ENCODE measurements at regions not wholly inside any gene's neighbourhood (a gene's known extent, or its start where the extent isn't known, plus 50 kb on each side); places are given as distances from the start of the nearest gene placed in this dataset.

DNA sequence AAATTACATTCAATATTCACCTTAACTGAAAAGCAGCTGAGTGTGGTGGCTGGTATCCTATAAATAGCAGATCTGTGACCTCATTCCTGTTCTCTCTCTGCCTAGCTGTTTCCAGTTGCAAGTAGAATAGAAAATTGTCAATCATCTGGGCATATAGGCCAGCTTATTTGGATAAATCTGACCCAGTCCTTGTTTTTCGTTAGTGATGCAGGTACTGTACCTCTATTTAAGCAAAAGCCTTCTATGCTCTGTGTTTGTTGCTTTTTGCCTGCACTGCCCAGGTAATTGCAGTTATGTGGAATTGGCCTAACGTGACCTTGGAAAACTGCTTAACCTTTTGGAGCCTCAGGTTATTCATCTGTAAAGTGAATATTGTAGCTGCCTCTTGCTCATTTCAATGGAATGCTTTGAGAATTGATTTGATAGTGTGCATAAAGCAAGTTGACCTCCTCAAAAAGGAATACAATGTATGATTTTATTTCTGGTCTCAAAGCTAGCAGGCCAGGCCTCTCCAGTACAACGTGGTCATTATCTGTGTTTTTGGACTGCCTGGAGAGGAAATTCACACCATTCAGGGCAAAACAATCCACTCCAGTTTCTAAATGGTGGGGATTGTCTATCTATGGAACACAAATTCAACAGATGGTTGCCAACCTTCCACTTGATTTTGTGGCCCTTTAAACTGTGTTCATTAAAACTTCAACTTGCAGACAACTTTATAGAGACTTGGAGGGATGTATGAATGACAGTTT lies 508.7 kb upstream of the CITED2 start:
- POLR2A ChIA-PET (ENCODE audit: low non-redundant PET), result interaction anchor here (0.7 kb wide), 1 partner anchor 594 kb away, joined by 4 read pairs; no protein-coding TSS in a partner anchor
- H3K27ac ChIP-seq (ENCODE audit: low read depth, low read length, poor library complexity, severe bottlenecking), result peak overlapping the region; percentile 79

GRCh38 chr6:139882234-139882633 lies 507.8 kb upstream of the CITED2 start:
- ChIA-PET POLR2A (ENCODE audit: low non-redundant PET) (no interaction called here), CTCF (no interaction called here)
- no peaks in the 10 kb centered on the region for H3K27me3 ChIP-seq (replicated peaks; ENCODE audit: insufficient read depth, low read depth, low read length, poor library complexity)
- peak; percentile 62 for DNase-seq (ENCODE audit: low spot score)
- H3K27ac ChIP-seq (ENCODE audit: low read depth, low read length, poor library complexity, severe bottlenecking), result peak overlapping the region; percentile 79
- TF ChIP-seq EZH2 (IDR thresholded peaks at IDR 0.05; ENCODE audit: borderline replicate concordance, low read depth, low read length, poor library complexity, severe bottlenecking), result no peak
- TF ChIP-seq CTCF (conservative IDR thresholded peaks at IDR 0.05; ENCODE audit: low read depth, low read length), result no peak
- H3K36me3 ChIP-seq (ENCODE audit: insufficient read depth, low read length, poor library complexity, severe bottlenecking), result no peaks in the 10 kb centered on the region
- H3K4me3 ChIP-seq (ENCODE audit: low read depth, low read length, poor library complexity, severe bottlenecking), result no peak overlapping the region
- no TSS peak for BruUV-seq (replicated peaks)
- peaks cover 36% of the 10 kb centered on the region for H3K4me1 ChIP-seq (ENCODE audit: insufficient read depth, low read length, poor library complexity, severe bottlenecking)
- H3K9me3 ChIP-seq (ENCODE audit: low read depth, low read length, poor library complexity, severe bottlenecking), result no peaks in the 10 kb centered on the region
- intact Hi-C loops (cut with micrococcal nuclease; ENCODE audit: unreplicated experiment), result loop anchor here (5.0 kb wide), 2 partner anchors 100 to 560 kb away; no protein-coding TSS in a partner anchor

More for the DNA sequence above, 508.7 kb upstream of the CITED2 start:
- DNase-seq (ENCODE audit: low spot score), result peak; percentile 38
- TSS peak; percentile 64 for BruUV-seq (replicated peaks)
- Histone ChIP-seq H3K36me3 (ENCODE audit: insufficient read depth, low read length, poor library complexity, severe bottlenecking) (no peaks in the 10 kb centered on the region), H3K4me1 (ENCODE audit: insufficient read depth, low read length, poor library complexity, severe bottlenecking) (peaks cover 44% of the 10 kb centered on the region), H3K27me3 (replicated peaks; ENCODE audit: insufficient read depth, low read depth, low read length, poor library complexity) (no peaks in the 10 kb centered on the region), H3K4me3 (ENCODE audit: low read depth, low read length, poor library complexity, severe bottlenecking) (no peak overlapping the region), H3K9me3 (ENCODE audit: low read depth, low read length, poor library complexity, severe bottlenecking) (no peaks in the 10 kb centered on the region)
- CTCF ChIA-PET, result interaction anchor here (0.5 kb wide), 1 partner anchor 547 kb away, joined by 5 read pairs; no protein-coding TSS in a partner anchor
- TF ChIP-seq CTCF (conservative IDR thresholded peaks at IDR 0.05; ENCODE audit: low read depth, low read length) (no peak), EZH2 (IDR thresholded peaks at IDR 0.05; ENCODE audit: borderline replicate concordance, low read depth, low read length, poor library complexity, severe bottlenecking) (no peak)
- intact Hi-C loops (cut with micrococcal nuclease; ENCODE audit: unreplicated experiment), result loop anchor here (5.0 kb wide), 2 partner anchors 99 to 559 kb away; no protein-coding TSS in a partner anchor

- H3K27me3 ChIP-seq (replicated peaks; ENCODE audit: insufficient read depth, low read depth, low read length, poor library complexity), result no peaks in the 10 kb centered on the region
- H3K4me1 ChIP-seq (ENCODE audit: insufficient read depth, low read length, poor library complexity, severe bottlenecking), result peaks cover 36% of the 10 kb centered on the region
- DNase-seq (ENCODE audit: low spot score), result peak; percentile 79
- no peaks in the 10 kb centered on the region for H3K9me3 ChIP-seq (ENCODE audit: low read depth, low read length, poor library complexity, severe bottlenecking)
- ChIA-PET CTCF (no interaction called here), POLR2A (ENCODE audit: low non-redundant PET) (interaction anchor here (0.7 kb wide), 1 partner anchor 250 kb away, joined by 5 read pairs; no protein-coding TSS in a partner anchor)
- H3K27ac ChIP-seq (ENCODE audit: low read depth, low read length, poor library complexity, severe bottlenecking), result peak overlapping the region; percentile 79
- no peak overlapping the region for H3K4me3 ChIP-seq (ENCODE audit: low read depth, low read length, poor library complexity, severe bottlenecking)
- intact Hi-C loops (cut with micrococcal nuclease; ENCODE audit: unreplicated experiment), result loop anchor here (5.0 kb wide), 2 partner anchors 101 to 561 kb away; no protein-coding TSS in a partner anchor
- no peaks in the 10 kb centered on the region for H3K36me3 ChIP-seq (ENCODE audit: insufficient read depth, low read length, poor library complexity, severe bottlenecking)
- TF ChIP-seq CTCF (conservative IDR thresholded peaks at IDR 0.05; ENCODE audit: low read depth, low read length), result peak; percentile 76
- no peak for TF ChIP-seq EZH2 (IDR thresholded peaks at IDR 0.05; ENCODE audit: borderline replicate concordance, low read depth, low read length, poor library complexity, severe bottlenecking)
- BruUV-seq (replicated peaks), result no TSS peak
These were observed 507.3 kb upstream of the CITED2 start for GRCh38 chr6:139881728-139882211.

All from A673 (cell line).